CD8-positive, alpha-beta memory T cell (primary cell): ENCODE measurements at regions not wholly inside any gene's neighbourhood (a gene's known extent, or its start where the extent isn't known, plus 50 kb on each side); places are given as distances from the start of the nearest gene placed in this dataset.

Experiments used
- CTCF ChIA-PET: fragments of 350-600 bp; sonication (Branson Sonifier 250); formaldehyde crosslinking; loops from one replicate; lab custom pipeline; 2021; ENCODE audit warnings: antibody characterized with exemption; lab: Charles Lee
- POLR2A ChIA-PET: fragments of 350-600 bp; sonication (Branson Sonifier 250); formaldehyde crosslinking; loops from one replicate; lab custom pipeline; 2021; ENCODE audit warnings: antibody characterized with exemption; lab: Charles Lee
- DNase-seq, 5 donors: peaks; one replicate each; pipeline versions ENCODE4 v3.0.0 to v3.0.0-alpha.2; 2020 to 2022; ENCODE audit warnings: mixed read lengths in 1 of 5
- H3K27ac ChIP-seq: one replicate; pipeline ENCODE4 v1.7.0; 2013; ENCODE audit warnings: low read depth, mild to moderate bottlenecking, low read length, moderate library complexity
- H3K27me3 ChIP-seq: 2 replicates; pipeline ENCODE4 v1.7.0; 2013; ENCODE audit warnings: low read length, mild to moderate bottlenecking; ENCODE audit not compliant: insufficient read depth, poor library complexity, severe bottlenecking
- H3K36me3 ChIP-seq: 2 replicates; pipeline ENCODE4 v1.7.0; 2013; ENCODE audit warnings: mild to moderate bottlenecking, low read length, moderate library complexity; ENCODE audit not compliant: insufficient read depth
- H3K4me1 ChIP-seq: 2 replicates; pipeline ENCODE4 v1.7.0; 2013; ENCODE audit warnings: mild to moderate bottlenecking, low read length, moderate library complexity; ENCODE audit not compliant: insufficient read depth
- H3K4me3 ChIP-seq: 2 replicates; pipeline ENCODE4 v1.7.0; 2013; ENCODE audit warnings: mild to moderate bottlenecking, low read length
- H3K9me3 ChIP-seq: 2 replicates; pipeline ENCODE4 v1.7.0; 2013; ENCODE audit warnings: mild to moderate bottlenecking, low read length
- H3K27ac Mint-ChIP-seq, 8 donors: one replicate each; pipeline ENCODE4 v1.8.0; 2020 to 2021; ENCODE audit warnings: mixed read lengths in 8 of 8, mild to moderate bottlenecking in 6 of 8, inconsistent platforms in 3 of 8, moderate library complexity in 3 of 8
- H3K27me3 Mint-ChIP-seq, 2 donors: one replicate each; pipeline ENCODE4 v1.8.0; 2020 to 2021; ENCODE audit warnings: mixed read lengths in 2 of 2, mild to moderate bottlenecking in 1 of 2, moderate library complexity in 1 of 2
- H3K36me3 Mint-ChIP-seq, 3 donors: one replicate each; pipeline ENCODE4 v1.8.0; 2020 to 2021; ENCODE audit warnings: mixed read lengths in 3 of 3, inconsistent platforms in 1 of 3, mild to moderate bottlenecking in 1 of 3
- H3K4me1 Mint-ChIP-seq, 3 donors: one replicate each; pipeline ENCODE4 v1.8.0; 2020 to 2021; ENCODE audit warnings: mixed read lengths in 3 of 3, inconsistent platforms in 1 of 3, mild to moderate bottlenecking in 1 of 3
- H3K4me3 Mint-ChIP-seq, 7 donors: one replicate each; pipeline ENCODE4 v1.8.0; 2020 to 2021; ENCODE audit warnings: mixed read lengths in 7 of 7, mild to moderate bottlenecking in 6 of 7, moderate library complexity in 4 of 7, inconsistent platforms in 2 of 7
- H3K9me3 Mint-ChIP-seq, 5 donors: one replicate each; pipeline ENCODE4 v1.8.0; 2020 to 2022; ENCODE audit warnings: mixed read lengths in 5 of 5, mild to moderate bottlenecking in 3 of 5, moderate library complexity in 2 of 5, inconsistent platforms in 1 of 5

DNA sequence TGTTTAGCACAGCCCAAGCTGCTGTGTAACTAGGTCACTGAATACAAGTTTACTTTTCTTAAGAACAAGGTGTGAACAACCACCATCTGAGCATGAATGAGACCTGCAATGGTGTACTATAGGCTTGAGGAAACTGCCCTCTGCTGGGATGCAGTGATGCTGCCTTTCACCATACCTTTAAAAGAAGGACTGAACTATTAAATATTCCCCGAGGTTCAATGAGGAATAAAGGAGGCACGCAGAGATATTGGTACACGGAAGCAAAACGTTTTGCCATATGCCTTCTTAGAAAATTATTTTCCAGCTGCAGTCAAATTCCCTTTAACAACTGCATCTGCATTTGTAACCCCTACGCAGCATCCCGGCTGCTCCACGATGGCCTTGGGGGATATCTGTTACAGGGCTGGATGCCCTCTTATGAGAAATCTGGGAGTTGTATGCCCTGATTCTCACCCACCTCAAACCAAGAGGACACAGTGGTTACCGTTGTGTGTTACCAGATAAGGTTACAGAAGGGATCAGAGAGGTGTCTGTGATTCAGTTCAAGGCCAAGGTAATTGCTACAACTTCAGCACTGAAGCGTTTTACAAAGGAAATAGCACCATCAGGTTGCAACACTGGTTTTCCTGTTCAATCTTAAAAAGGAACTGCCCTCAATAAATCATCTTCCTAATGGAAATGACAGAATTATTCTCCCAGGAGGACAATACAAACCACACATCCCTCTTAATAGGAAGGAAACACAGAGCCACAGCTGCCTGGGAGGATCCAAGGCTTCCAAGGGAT lies 470.5 kb downstream of the LTN1 start:
- Mint-ChIP-seq H3K9me3 (no peaks in the 10 kb centered on the region), H3K27me3 (peaks cover 0 to 4% of the 10 kb centered on the region in 2 donors), H3K4me1 (peaks cover 11 to 14% (median 11%) of the 10 kb centered on the region in 3 donors), H3K36me3 (no peaks in the 10 kb centered on the region), H3K4me3 (peak overlapping the region in 3 of 7 donors; percentile 20 to 47 (median 45)), H3K27ac (peak overlapping the region in 2 of 8 donors; percentile 15 to 86)
- ChIA-PET CTCF (interaction anchor here (1.1 kb wide), 1 partner anchor 223 kb away, joined by 4 read pairs; no protein-coding TSS in a partner anchor), POLR2A (no interaction called here)
- DNase-seq: peak in 1 of 5 donors; percentile 4
- no peaks in the 10 kb centered on the region for H3K27me3 ChIP-seq
- no peaks in the 10 kb centered on the region for H3K9me3 ChIP-seq
- no peak overlapping the region for H3K27ac ChIP-seq
- no peaks in the 10 kb centered on the region for H3K4me1 ChIP-seq
- H3K4me3 ChIP-seq: no peak overlapping the region
- no peaks in the 10 kb centered on the region for H3K36me3 ChIP-seq

DNA sequence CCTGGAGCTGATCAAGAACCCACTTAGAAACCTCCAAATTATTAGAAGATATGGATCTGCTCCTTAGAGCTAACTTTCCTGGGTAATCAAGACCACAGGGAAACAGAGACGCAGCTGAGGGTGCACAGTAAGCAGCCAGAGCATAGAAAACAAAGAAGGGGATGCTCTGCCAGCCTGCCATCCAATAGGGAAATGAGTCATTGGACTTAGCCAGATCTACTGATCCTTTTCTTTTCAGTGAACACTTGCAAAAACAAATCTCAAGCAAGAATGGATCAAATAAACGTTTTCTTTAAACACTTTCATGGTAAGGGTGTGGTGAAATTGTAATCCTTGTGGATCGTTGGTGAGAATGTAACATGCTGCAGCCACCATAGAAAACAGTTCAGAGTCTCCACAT lies 474.0 kb downstream of the LTN1 start:
- Histone ChIP-seq H3K4me3 (no peak overlapping the region), H3K27ac (no peak overlapping the region), H3K9me3 (no peaks in the 10 kb centered on the region), H3K36me3 (no peaks in the 10 kb centered on the region), H3K27me3 (no peaks in the 10 kb centered on the region), H3K4me1 (no peaks in the 10 kb centered on the region)
- Mint-ChIP-seq H3K9me3 (no peaks in the 10 kb centered on the region), H3K4me3 (no peak overlapping the region), H3K27me3 (no peaks in the 10 kb centered on the region), H3K36me3 (no peaks in the 10 kb centered on the region), H3K27ac (no peak overlapping the region), H3K4me1 (peaks cover 11 to 14% (median 11%) of the 10 kb centered on the region in 3 donors)
- POLR2A ChIA-PET: no interaction called here
- no peak for DNase-seq
- CTCF ChIA-PET: interaction anchor here (6.5 kb wide), 1 partner anchor 226 kb away, joined by 55 read pairs; no protein-coding TSS in a partner anchor

DNA sequence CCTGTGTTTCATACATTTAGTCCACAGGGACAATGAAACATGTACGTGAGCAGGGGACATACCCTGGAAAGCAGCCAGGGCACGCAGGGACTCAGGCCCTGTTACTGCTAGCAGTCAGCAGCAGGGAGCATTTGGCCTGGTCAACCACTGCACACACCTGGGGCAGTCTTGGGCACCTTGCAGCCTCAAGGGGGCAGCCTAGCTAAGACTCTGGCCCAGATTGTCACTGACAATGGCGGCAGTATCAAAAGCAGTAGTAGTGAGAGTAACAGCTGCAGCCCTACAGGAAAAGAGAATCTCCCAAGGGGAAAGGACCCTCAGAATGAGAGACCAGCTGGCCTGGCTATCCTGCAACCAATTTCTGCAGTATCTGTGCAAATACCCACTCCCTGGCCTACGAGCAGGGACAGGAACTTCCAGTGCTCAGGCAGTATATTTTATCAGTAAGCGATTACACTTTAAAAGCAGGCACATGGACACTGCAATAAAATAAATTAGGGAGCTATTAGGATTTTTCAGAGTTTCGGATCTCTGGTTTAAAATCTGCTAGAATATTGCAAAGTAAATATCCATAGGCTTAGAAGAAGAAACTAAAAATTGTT lies 475.6 kb downstream of the LTN1 start:
- CTCF ChIA-PET: interaction anchor here (1.2 to 6.5 kb wide), 3 partner anchors 10 to 228 kb away, joined by 3 to 55 read pairs (median 10); no protein-coding TSS in a partner anchor

DNA sequence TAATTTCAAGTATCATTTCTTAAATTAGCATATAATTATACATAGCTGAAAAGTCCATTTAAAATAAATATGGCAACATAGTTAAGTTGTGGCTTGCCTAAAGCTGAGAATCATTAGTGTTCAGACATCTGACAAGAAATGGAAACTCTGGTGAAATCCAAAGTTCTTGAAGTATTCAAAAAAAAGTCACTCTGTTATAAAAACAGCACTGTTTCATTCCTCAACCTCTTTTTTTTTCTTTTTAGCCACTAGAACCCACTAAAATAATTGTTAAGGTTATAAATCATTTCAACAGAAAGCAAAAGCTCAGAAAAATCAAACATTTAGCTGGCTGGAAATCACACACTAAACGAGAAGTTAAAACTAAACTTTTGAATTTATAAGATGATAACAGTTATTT lies 476.7 kb downstream of the LTN1 start:
- H3K4me1 Mint-ChIP-seq: peaks cover 0 to 1% (median 0%) of the 10 kb centered on the region in 3 donors
- no peaks in the 10 kb centered on the region for H3K9me3 Mint-ChIP-seq
- Histone ChIP-seq H3K27me3 (no peaks in the 10 kb centered on the region), H3K36me3 (no peaks in the 10 kb centered on the region), H3K4me1 (no peaks in the 10 kb centered on the region), H3K27ac (no peak overlapping the region), H3K4me3 (no peak overlapping the region), H3K9me3 (no peaks in the 10 kb centered on the region)
- H3K27me3 Mint-ChIP-seq: peaks cover 0 to 3% of the 10 kb centered on the region in 2 donors
- H3K36me3 Mint-ChIP-seq: no peaks in the 10 kb centered on the region
- CTCF ChIA-PET: interaction anchor here (0.7 to 6.5 kb wide), 4 partner anchors 11 to 229 kb away, joined by 3 to 55 read pairs (median 6); no protein-coding TSS in a partner anchor
- DNase-seq: no peak
- no peak overlapping the region for H3K4me3 Mint-ChIP-seq
- no peak overlapping the region for H3K27ac Mint-ChIP-seq
- POLR2A ChIA-PET: no interaction called here

More for the DNA sequence above, 475.6 kb downstream of the LTN1 start:
- Mint-ChIP-seq H3K4me3 (no peak overlapping the region), H3K36me3 (no peaks in the 10 kb centered on the region), H3K4me1 (peaks cover 4 to 6% (median 5%) of the 10 kb centered on the region in 3 donors), H3K9me3 (no peaks in the 10 kb centered on the region), H3K27ac (no peak overlapping the region), H3K27me3 (peaks cover 0 to 3% of the 10 kb centered on the region in 2 donors)
- POLR2A ChIA-PET: no interaction called here
- H3K9me3 ChIP-seq: no peaks in the 10 kb centered on the region
- no peaks in the 10 kb centered on the region for H3K36me3 ChIP-seq
- H3K27me3 ChIP-seq: no peaks in the 10 kb centered on the region
- peak; percentile 33 to 68 (median 43) for DNase-seq
- no peak overlapping the region for H3K27ac ChIP-seq
- no peak overlapping the region for H3K4me3 ChIP-seq
- H3K4me1 ChIP-seq: no peaks in the 10 kb centered on the region

DNA sequence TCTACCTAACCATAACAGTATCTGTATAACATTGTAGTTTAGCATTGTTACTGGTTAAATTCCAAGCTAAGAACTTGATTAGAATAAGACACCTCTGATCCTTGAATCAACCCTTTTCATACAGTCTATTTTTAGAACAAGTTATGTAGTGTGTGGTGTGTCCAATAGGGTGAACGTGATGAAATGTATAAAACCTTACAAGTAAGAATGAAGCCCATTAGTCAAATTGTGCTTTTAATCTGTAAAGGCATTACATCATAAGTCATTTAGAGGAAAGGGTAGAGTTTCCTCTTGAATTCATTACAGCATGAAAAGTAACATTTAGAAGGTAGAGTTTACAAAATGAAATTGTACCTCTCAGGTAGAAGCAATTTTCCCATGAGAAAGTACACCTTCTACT lies 479.2 kb downstream of the LTN1 start:
- no peak overlapping the region for H3K27ac Mint-ChIP-seq
- Histone ChIP-seq H3K4me3 (no peak overlapping the region), H3K4me1 (no peaks in the 10 kb centered on the region), H3K9me3 (no peaks in the 10 kb centered on the region), H3K36me3 (no peaks in the 10 kb centered on the region), H3K27me3 (no peaks in the 10 kb centered on the region), H3K27ac (no peak overlapping the region)
- H3K4me1 Mint-ChIP-seq: no peaks in the 10 kb centered on the region
- ChIA-PET POLR2A (no interaction called here), CTCF (interaction anchor here (6.5 kb wide), 1 partner anchor 232 kb away, joined by 55 read pairs; no protein-coding TSS in a partner anchor)
- no peaks in the 10 kb centered on the region for H3K9me3 Mint-ChIP-seq
- no peaks in the 10 kb centered on the region for H3K36me3 Mint-ChIP-seq
- DNase-seq: no peak
- H3K4me3 Mint-ChIP-seq: no peak overlapping the region
- peaks cover 0 to 11% of the 10 kb centered on the region in 2 donors for H3K27me3 Mint-ChIP-seq

DNA sequence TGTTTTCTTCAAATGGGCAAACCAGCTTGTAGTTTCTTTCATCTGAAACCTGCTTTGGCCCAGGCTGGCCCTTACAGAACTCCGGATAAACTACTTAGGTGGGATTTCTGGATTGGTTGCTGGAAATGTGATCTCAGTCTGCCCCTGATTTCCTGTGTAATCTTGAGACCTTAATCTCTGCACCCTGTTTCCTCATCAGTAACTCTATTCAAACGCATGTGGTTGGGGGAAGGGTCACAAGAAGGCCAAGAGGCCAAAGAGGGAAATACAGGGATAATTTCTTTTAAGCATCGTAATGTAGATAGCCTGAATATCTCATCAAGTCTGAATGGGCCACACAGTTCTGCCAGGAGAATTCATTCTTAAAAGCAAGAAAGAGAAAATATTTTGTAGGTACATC lies 483.6 kb downstream of the LTN1 start:
- DNase-seq: no peak
- Histone ChIP-seq H3K9me3 (no peaks in the 10 kb centered on the region), H3K4me3 (no peak overlapping the region), H3K27ac (no peak overlapping the region), H3K36me3 (no peaks in the 10 kb centered on the region), H3K4me1 (no peaks in the 10 kb centered on the region), H3K27me3 (no peaks in the 10 kb centered on the region)
- Mint-ChIP-seq H3K4me1 (no peaks in the 10 kb centered on the region), H3K36me3 (peaks cover 0 to 14% (median 0%) of the 10 kb centered on the region in 3 donors), H3K27me3 (peaks cover 3 to 11% of the 10 kb centered on the region in 2 donors), H3K27ac (no peak overlapping the region), H3K9me3 (peaks cover 9 to 29% (median 25%) of the 10 kb centered on the region in 5 donors), H3K4me3 (no peak overlapping the region)
- ChIA-PET CTCF (no interaction called here), POLR2A (no interaction called here)

DNA sequence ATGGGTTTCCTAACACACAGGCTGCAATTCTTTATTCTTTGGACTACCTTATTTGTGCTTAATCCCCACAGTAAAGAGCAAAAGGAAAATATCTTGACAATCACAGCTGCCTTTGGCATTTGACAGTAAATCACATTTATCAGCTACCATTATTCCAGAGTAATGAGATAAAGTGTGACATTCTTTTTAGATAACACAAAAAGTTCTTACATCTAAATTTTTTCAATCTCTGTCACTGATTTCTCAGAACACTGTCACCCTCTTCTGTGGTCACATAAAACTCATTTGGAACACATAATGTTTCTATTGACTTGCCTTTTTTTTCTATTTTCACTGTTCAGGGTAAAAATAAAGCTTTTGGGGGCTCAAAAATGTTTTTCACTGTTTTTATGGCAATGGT lies 484.6 kb downstream of the LTN1 start:
- no peak overlapping the region for H3K27ac Mint-ChIP-seq
- H3K4me3 ChIP-seq: no peak overlapping the region
- H3K9me3 ChIP-seq: no peaks in the 10 kb centered on the region
- peaks cover 9 to 30% (median 25%) of the 10 kb centered on the region in 5 donors for H3K9me3 Mint-ChIP-seq
- H3K4me1 Mint-ChIP-seq: no peaks in the 10 kb centered on the region
- no peaks in the 10 kb centered on the region for H3K27me3 ChIP-seq
- no peak overlapping the region for H3K27ac ChIP-seq
- DNase-seq: no peak
- H3K4me3 Mint-ChIP-seq: no peak overlapping the region
- H3K4me1 ChIP-seq: no peaks in the 10 kb centered on the region
- CTCF ChIA-PET: no interaction called here
- H3K36me3 ChIP-seq: no peaks in the 10 kb centered on the region
- H3K36me3 Mint-ChIP-seq: peaks cover 0 to 14% (median 2%) of the 10 kb centered on the region in 3 donors
- peaks cover 3 to 11% of the 10 kb centered on the region in 2 donors for H3K27me3 Mint-ChIP-seq
- POLR2A ChIA-PET: no interaction called here

DNA sequence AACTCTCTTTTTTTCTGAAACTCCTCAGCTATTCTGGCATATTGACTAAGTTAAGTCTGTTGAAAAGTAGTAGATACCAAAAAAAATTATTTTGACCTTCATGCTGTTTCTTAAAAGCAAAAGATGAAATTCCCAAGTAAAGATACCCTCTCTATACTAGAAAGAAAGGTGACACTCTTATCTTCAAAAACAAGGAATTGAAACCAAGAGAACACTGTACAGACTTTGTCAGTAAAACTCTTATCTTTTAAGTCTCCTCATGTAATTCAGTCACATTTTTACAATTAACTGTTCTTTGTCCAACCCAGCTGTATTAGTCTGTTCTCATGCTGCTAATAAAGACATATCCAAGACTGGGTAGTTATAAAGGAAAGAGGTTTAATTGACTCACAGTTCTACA lies 496.2 kb downstream of the LTN1 start:
- DNase-seq: no peak
- Histone ChIP-seq H3K36me3 (no peaks in the 10 kb centered on the region), H3K9me3 (no peaks in the 10 kb centered on the region), H3K27me3 (no peaks in the 10 kb centered on the region), H3K4me1 (no peaks in the 10 kb centered on the region), H3K4me3 (no peak overlapping the region), H3K27ac (no peak overlapping the region)
- peaks cover 0 to 4% (median 3%) of the 10 kb centered on the region in 3 donors for H3K36me3 Mint-ChIP-seq
- POLR2A ChIA-PET: no interaction called here
- H3K4me1 Mint-ChIP-seq: no peaks in the 10 kb centered on the region
- peaks cover 3 to 5% of the 10 kb centered on the region in 2 donors for H3K27me3 Mint-ChIP-seq
- CTCF ChIA-PET: no interaction called here
- peaks cover 6 to 10% (median 9%) of the 10 kb centered on the region in 5 donors for H3K9me3 Mint-ChIP-seq
- H3K27ac Mint-ChIP-seq: no peak overlapping the region
- no peak overlapping the region for H3K4me3 Mint-ChIP-seq
